Stomach smooth muscle (tissue), 2 donors: ENCODE measurements at regions not wholly inside any gene's neighbourhood (a gene's known extent, or its start where the extent isn't known, plus 50 kb on each side); places are given as distances from the start of the nearest gene placed in this dataset.

Experiments
- H3K27ac ChIP-seq: one replicate; pipeline ENCODE4 v1.7.0; 2013; ENCODE audit warnings: mild to moderate bottlenecking, low read length, inconsistent platforms
- H3K27me3 ChIP-seq, 2 donors: one replicate each; pipeline ENCODE4 v1.7.0; 2013; ENCODE audit warnings: low read length in 2 of 2; ENCODE audit not compliant: insufficient read depth in 2 of 2, control insufficient read depth in 1 of 2
- H3K36me3 ChIP-seq, 2 donors: one replicate each; pipeline ENCODE4 v1.7.0; 2013; ENCODE audit warnings: low read length in 2 of 2; ENCODE audit not compliant: control insufficient read depth in 2 of 2, insufficient read depth in 2 of 2
- H3K4me1 ChIP-seq: one replicate; pipeline ENCODE4 v1.7.0; 2013; ENCODE audit warnings: low read length; ENCODE audit not compliant: control insufficient read depth, insufficient read depth
- H3K4me3 ChIP-seq, 2 donors: one replicate each; pipeline ENCODE4 v1.7.0; 2013; ENCODE audit warnings: low read length in 2 of 2
- H3K9ac ChIP-seq, 2 donors: one replicate each; pipeline ENCODE4 v1.7.0; 2013; ENCODE audit warnings: low read length in 2 of 2, mild to moderate bottlenecking in 1 of 2
- H3K9me3 ChIP-seq, 2 donors: one replicate each; pipeline ENCODE4 v1.7.0; 2013; ENCODE audit warnings: low read length in 2 of 2; ENCODE audit not compliant: control insufficient read depth in 2 of 2
- donor health status: healthy.
- donor health status: Pancreatic carcinoma.

DNA sequence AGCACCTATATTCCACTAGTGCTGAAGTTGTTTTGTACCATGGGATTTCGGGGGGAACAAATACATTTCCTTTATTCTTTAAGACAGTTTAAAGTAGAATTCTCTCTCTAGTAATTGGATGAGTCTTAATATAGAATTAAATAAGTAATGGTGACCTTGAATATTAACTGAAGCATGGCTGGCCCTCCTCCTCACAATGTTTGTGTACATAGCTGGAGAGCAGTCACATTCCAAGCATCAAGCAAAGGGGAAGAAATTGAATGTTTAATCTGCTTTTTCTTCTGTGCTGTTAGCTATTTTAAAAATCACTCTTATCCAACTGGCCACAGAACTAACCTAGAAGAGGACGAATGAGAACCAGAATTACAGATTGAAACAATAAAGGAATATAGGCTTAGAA, 906.9 kb downstream of the CCSER2 start:
- H3K4me3 ChIP-seq, result no peak overlapping the region

DNA sequence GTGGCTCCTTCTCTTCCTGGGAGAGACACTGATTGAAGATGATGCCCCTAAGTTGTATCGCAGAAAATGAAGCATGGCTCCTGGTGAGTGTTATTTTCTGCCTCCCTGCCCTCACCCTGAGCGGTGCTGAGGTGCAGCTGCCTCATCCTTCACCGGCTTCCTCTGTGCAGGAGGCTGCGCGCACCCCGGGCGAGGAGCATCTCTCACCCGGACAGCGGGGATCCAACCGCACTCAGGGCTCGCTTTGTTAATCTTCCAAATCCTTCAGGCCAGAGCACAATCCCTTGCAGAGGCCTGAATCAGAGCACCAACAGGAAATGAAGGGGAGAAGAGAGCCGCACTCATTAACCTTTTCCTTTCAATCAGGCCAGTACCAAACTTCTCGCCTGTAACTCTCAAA, 910.3 kb downstream of the CCSER2 start:
- no peaks in the 10 kb centered on the region for H3K27me3 ChIP-seq
- H3K9me3 ChIP-seq, result no peaks in the 10 kb centered on the region
- H3K9ac ChIP-seq, result no peak overlapping the region
- H3K4me3 ChIP-seq, result no peak overlapping the region
- H3K4me1 ChIP-seq, result no peaks in the 10 kb centered on the region
- no peak overlapping the region for H3K27ac ChIP-seq
- H3K36me3 ChIP-seq, result no peaks in the 10 kb centered on the region

More for the DNA sequence above, 906.9 kb downstream of the CCSER2 start:
- Histone ChIP-seq H3K27me3 (no peaks in the 10 kb centered on the region), H3K4me1 (no peaks in the 10 kb centered on the region), H3K9ac (no peak overlapping the region), H3K36me3 (no peaks in the 10 kb centered on the region), H3K27ac (no peak overlapping the region), H3K9me3 (no peaks in the 10 kb centered on the region)

DNA sequence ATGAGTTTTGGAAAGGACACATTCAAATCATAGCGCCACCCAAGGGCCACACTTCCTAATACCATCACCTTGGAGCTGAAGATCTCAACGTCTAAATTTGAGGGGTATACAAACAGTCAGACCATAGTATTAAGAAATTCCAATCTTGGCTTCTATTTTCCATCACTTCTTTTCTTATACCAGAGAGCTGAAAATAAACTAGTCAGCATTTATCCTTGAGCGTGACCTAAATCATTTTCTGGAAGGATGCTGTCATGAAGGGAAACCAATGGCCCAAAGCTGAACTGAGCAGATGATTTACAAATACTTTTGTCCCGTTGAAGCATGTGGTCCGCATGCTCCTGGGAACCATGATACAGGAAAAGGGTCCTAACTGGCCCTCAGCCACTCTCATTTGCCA, 921.9 kb downstream of the CCSER2 start:
- no peaks in the 10 kb centered on the region for H3K27me3 ChIP-seq
- H3K36me3 ChIP-seq, result no peaks in the 10 kb centered on the region
- H3K9me3 ChIP-seq, result no peaks in the 10 kb centered on the region
- H3K9ac ChIP-seq, result no peak overlapping the region
- no peak overlapping the region for H3K27ac ChIP-seq
- no peak overlapping the region for H3K4me3 ChIP-seq
- no peaks in the 10 kb centered on the region for H3K4me1 ChIP-seq

DNA sequence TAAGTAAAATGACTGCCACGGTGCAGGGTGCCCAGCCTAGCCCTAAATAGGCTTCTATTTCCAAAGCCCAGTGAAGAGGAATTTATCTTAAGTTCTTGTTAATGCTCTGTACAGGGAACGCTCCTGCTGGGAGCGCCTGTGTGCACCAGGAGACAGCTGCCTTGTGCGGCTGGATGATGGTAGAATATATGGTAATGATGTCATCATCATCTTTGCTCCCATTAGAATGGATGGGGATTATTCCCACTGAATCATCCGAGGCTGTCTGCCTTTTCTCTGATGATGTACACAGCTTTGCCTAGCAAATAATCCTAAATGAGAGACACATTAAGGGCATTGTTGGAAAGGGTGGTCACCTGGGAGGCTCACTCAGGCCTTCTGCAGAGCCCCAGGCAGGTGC, 928.1 kb downstream of the CCSER2 start:
- Histone ChIP-seq H3K36me3 (no peaks in the 10 kb centered on the region), H3K27me3 (no peaks in the 10 kb centered on the region), H3K9ac (no peak overlapping the region), H3K4me1 (no peaks in the 10 kb centered on the region), H3K4me3 (no peak overlapping the region), H3K9me3 (peaks cover 0 to 2% of the 10 kb centered on the region in 2 donors), H3K27ac (no peak overlapping the region)

DNA sequence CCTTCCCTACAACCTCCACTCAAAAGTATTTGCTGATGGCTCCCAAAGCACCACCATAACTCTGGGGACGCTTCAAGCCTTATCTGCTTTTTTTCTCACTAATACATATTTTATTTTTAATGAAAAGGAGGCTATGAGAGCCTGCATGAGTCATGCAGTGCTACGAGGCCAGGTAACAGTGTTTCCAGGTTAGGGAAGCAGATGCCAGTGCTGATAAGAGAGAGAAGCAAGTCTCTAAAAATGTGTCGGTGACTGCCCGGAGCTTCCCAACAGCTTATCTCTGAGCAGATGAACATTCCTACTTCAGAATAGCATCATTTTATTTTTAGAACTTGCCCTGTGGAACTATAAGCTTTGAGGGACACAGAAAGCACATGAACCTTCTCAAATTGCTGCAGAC, 931.5 kb downstream of the CCSER2 start:
- H3K27ac ChIP-seq, result no peak overlapping the region
- no peak overlapping the region for H3K9ac ChIP-seq
- no peak overlapping the region for H3K4me3 ChIP-seq
- H3K36me3 ChIP-seq, result no peaks in the 10 kb centered on the region
- peaks cover 0 to 2% of the 10 kb centered on the region in 2 donors for H3K9me3 ChIP-seq
- no peaks in the 10 kb centered on the region for H3K27me3 ChIP-seq
- no peaks in the 10 kb centered on the region for H3K4me1 ChIP-seq

DNA sequence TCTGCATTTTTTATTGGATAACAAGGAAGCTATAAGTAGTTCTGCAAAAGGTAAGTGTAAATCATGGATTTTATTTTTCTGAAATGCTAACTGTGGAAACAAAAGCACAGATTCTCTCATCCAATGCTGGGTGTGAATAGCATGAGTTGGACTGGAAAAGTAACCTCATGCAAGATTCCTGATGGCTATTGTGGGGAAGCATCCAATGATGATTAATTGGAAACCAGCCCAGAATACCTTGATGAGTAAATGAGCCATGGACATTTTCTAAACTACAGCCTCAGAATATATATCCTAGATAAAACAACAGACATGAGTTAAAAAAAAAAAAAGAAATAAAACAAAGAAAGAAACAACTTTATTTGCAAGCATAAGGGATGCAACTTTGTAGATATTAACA, 934.6 kb downstream of the CCSER2 start:
- H3K4me1 ChIP-seq, result no peaks in the 10 kb centered on the region
- no peaks in the 10 kb centered on the region for H3K27me3 ChIP-seq
- H3K27ac ChIP-seq, result no peak overlapping the region
- H3K9ac ChIP-seq, result no peak overlapping the region
- peaks cover 0 to 2% of the 10 kb centered on the region in 2 donors for H3K9me3 ChIP-seq
- no peak overlapping the region for H3K4me3 ChIP-seq
- no peaks in the 10 kb centered on the region for H3K36me3 ChIP-seq

DNA sequence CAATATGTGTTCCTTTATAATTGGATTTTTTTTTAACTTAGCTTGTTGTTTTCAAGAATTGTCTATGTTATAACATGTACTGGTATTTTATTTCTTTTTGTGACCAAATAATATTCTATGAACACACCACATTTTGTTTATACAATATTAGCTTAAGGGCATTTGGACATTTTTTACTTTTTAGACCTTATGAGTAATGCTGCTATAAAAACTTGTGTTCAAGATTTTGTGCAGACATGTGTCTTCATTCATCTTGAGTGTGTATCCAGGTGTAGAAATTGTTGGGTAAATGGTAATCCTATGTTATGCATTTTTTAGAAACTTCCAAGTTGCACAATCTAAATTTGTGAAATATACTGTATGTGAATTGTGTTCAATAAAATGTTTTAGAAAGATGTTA, 936.7 kb downstream of the CCSER2 start:
- Histone ChIP-seq H3K9me3 (no peaks in the 10 kb centered on the region), H3K27ac (no peak overlapping the region), H3K36me3 (no peaks in the 10 kb centered on the region), H3K9ac (no peak overlapping the region), H3K27me3 (no peaks in the 10 kb centered on the region), H3K4me3 (no peak overlapping the region), H3K4me1 (no peaks in the 10 kb centered on the region)

DNA sequence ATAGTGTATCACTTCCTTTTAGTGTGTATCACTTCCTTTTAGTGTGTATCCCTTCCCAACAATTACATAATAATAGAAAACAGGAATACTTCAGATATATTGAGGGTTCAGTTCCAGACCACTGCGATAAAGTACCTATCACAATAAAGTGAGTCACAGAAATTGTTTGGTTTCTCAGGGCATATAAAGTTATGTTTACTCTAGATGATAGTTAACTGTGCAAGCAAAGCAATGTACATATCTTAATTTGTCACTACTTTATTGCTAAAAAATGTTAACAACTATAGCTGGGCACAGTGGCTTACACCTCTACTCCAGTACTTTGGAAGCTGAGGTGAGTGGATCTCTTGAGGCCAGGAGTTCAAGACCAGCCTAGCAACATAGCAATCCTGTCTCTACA, 938.4 kb downstream of the CCSER2 start:
- Histone ChIP-seq H3K4me1 (no peaks in the 10 kb centered on the region), H3K9ac (no peak overlapping the region), H3K27ac (no peak overlapping the region), H3K36me3 (no peaks in the 10 kb centered on the region), H3K27me3 (no peaks in the 10 kb centered on the region), H3K9me3 (peaks cover 0 to 6% of the 10 kb centered on the region in 2 donors), H3K4me3 (no peak overlapping the region)

DNA sequence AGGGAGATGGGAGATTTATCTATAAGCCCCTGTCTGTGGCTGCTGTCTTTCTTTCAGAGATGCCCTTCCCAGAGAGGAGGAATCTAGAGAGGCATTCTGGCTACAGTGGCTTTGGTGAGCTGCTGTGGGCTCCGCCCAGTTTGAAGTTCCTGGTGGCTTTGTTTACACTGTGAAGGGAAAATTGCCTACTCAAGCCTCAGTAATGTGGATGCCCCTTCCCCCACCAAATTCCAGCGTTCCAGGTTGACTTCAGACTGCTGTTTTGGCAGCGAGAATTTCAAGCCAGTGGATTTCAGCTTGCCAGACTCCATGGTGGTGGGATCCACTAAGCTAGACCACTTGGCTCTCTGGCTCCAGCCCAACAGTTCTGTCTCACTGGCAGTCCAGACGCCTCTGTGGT, 951.6 kb downstream of the CCSER2 start:
- H3K9me3 ChIP-seq, result peaks cover 0 to 3% of the 10 kb centered on the region in 2 donors
- no peak overlapping the region for H3K4me3 ChIP-seq
- H3K4me1 ChIP-seq, result no peaks in the 10 kb centered on the region
- no peaks in the 10 kb centered on the region for H3K27me3 ChIP-seq
- H3K36me3 ChIP-seq, result no peaks in the 10 kb centered on the region
- no peak overlapping the region for H3K27ac ChIP-seq
- H3K9ac ChIP-seq, result no peak overlapping the region

DNA sequence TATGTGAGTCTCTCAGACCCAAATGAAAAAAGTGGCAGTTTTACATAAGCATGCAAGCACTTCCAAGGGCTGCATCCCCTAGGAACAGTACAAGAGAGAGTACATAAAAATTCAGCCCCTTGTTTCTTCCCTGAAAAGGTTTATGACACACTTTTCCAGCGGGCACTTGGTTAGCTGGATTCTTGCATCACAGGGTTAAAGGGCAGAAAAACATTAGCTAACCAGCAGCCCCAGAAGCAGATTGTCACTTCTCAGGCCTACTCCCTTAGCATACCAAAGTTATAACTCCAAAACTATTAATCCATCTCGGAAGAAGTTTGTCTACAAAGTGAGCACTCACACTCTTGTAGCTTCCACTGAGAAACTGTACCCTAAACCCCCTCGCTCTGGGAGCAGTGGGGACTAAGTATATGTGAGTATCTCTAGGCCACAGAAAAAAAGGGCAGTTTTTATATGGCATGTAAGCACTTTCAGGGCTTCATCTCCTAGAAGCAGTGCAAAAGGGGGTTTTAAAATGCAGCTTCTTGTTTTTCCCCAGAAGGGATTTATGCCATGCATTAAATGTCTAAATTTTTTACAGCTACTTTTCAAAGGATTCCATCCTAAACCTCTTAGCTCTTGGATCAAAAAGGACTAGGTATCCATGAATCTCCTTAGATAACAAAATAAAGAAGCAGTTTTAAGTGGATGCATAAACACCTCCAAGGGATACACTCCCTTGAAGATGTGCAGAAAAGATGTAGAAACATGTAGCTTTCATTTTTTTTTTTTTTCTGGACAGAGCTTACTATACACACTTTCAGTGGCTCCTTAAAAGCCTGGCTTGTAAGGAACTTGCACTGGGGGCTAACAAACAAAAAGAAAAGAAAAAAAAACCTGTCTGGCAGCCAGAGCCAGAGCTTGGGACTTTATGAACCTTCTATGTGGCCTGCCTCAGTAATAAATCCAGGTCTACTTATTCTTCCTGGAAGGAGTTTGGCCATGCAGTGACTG, 956.7 kb downstream of the CCSER2 start:
- H3K27me3 ChIP-seq, result no peaks in the 10 kb centered on the region
- H3K9me3 ChIP-seq, result no peaks in the 10 kb centered on the region
- no peaks in the 10 kb centered on the region for H3K36me3 ChIP-seq
- no peak overlapping the region for H3K9ac ChIP-seq
- H3K4me3 ChIP-seq, result no peak overlapping the region
- H3K27ac ChIP-seq, result no peak overlapping the region
- H3K4me1 ChIP-seq, result no peaks in the 10 kb centered on the region

DNA sequence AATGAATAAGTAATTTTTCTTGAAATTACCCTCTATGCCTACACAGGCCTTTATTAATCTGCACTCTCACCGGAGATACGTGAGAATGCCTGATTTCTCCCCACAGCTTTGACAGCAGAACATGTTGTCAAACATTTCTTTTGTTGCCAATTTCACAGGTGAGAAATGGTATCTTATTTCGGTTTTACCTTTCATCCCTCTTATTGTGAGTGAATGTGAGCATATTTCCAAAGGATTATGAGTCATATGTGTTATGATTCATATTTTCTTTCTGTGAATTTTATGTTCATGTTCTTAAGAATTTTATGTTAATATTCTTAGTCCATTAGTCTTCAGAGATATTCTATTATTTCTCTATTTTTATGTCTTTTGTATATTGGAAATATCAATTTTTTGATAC, 965.1 kb downstream of the CCSER2 start:
- Histone ChIP-seq H3K9ac (no peak overlapping the region), H3K4me1 (no peaks in the 10 kb centered on the region), H3K27me3 (no peaks in the 10 kb centered on the region), H3K4me3 (no peak overlapping the region), H3K27ac (no peak overlapping the region), H3K36me3 (no peaks in the 10 kb centered on the region), H3K9me3 (peaks cover 0 to 3% of the 10 kb centered on the region in 2 donors)
